ENCODE measurements at regions not wholly inside any gene's neighbourhood (a gene's known extent, or its start where the extent isn't known, plus 50 kb on each side); places are given as distances from the start of the nearest gene placed in this dataset.

DNA sequence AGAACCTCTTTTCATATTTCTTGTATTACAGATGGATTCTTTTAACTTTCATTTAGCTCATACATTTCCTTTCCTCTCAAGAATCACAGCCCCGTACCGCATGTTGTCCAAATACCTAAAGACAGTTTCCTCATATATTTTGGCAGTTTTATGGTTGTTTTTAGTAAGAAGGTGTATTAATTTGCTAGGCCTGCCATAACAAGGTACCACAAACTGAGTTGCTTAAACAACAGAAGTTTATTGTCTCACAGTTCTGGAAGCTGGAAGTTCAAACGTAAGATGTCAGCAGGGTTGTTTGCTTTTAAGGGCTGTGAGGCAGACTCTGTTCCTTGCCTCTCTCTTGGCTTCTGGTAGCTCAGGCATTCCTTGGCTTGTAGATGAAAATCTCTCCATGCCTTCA lies 343.2 kb upstream of the TNP1 start (continued):
- TF ChIP-seq, protein P1, sequence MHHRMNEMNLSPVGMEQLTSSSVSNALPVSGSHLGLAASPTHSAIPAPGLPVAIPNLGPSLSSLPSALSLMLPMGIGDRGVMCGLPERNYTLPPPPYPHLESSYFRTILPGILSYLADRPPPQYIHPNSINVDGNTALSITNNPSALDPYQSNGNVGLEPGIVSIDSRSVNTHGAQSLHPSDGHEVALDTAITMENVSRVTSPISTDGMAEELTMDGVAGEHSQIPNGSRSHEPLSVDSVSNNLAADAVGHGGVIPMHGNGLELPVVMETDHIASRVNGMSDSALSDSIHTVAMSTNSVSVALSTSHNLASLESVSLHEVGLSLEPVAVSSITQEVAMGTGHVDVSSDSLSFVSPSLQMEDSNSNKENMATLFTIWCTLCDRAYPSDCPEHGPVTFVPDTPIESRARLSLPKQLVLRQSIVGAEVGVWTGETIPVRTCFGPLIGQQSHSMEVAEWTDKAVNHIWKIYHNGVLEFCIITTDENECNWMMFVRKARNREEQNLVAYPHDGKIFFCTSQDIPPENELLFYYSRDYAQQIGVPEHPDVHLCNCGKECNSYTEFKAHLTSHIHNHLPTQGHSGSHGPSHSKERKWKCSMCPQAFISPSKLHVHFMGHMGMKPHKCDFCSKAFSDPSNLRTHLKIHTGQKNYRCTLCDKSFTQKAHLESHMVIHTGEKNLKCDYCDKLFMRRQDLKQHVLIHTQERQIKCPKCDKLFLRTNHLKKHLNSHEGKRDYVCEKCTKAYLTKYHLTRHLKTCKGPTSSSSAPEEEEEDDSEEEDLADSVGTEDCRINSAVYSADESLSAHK (CRISPR knock-in tag; IDR thresholded peaks at IDR 0.05; ENCODE audit: borderline replicate concordance), result no peak

DNA sequence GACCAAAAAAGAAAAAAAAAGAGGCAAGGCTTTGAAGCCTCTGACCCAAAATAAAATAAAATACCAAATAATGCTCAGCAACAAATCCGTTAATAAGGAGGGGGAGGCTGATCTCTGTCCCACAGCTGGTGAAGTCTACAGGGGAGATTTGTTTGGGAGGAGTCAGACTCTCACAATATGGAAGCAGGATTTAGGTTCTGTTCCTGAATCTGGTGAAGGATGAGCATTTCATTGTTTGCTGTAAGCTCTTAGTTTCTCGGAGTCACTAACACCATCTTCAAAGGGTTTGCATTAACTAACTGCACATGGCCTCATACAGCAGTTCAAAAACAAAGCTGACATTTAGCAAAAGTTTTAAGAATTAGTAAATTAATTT lies 339.4 kb upstream of the TNP1 start:
- Histone ChIP-seq H2AFZ (ENCODE audit: low read length) (no peak overlapping the region), H3K79me2 (ENCODE audit: insufficient read depth, low read length) (no peaks in the 10 kb centered on the region), H3K9me3 (ENCODE audit: low read length) (0 out of 2 replicates have a peak, but pooled peaks cover 4% of the 10 kb centered on the region), H3K27me3 (ENCODE audit: control insufficient read depth in 1 of 2, insufficient read depth in 2 of 2, low read length in 2 of 2) (no peaks in the 10 kb centered on the region), H3K4me2 (ENCODE audit: low read depth, low read length) (no peak overlapping the region), H3K27ac (ENCODE audit: extremely low read length, insufficient read depth, low read length) (no peak overlapping the region), H3K4me3 (replicated peaks in 1 of 3; ENCODE audit: insufficient read depth in 1 of 3, low read depth in 2 of 3, low read length in 3 of 3) (no peak overlapping the region), H3K36me3 (replicated peaks in 1 of 2; ENCODE audit: control insufficient read depth in 1 of 2, insufficient read depth in 2 of 2, low read length in 2 of 2) (no peaks in the 10 kb centered on the region), H3K9ac (ENCODE audit: insufficient read depth, low read depth, low read length) (no peak overlapping the region), H3K4me1 (ENCODE audit: insufficient read depth, low read length) (no peaks in the 10 kb centered on the region), H4K20me1 (ENCODE audit: insufficient read depth, low read length) (no peaks in the 10 kb centered on the region)
- in situ Hi-C loops (cut with HindIII; ENCODE audit: extremely low pct_ligation_motif_present, low pct_unique_long_range_greater_than_20kb) (no loop called here), intact Hi-C loops (cut with micrococcal nuclease; ENCODE audit: unreplicated experiment) (no loop called here)
- DNase-seq (ENCODE audit: low spot score) (no peak), FAIRE-seq (no peak), ATAC-seq (no peak)
- CTCF ChIA-PET (ENCODE audit: low intra/inter-chr PET ratio, low total read pairs), result no interaction called here
- POLR2A ChIA-PET, result no interaction called here
- whole genome bisulfite sequencing (ENCODE audit: low lambda C conversion rate), result 1% methylated on average over 2 of the region's 2 CpGs
- TF ChIP-seq, protein P2, sequence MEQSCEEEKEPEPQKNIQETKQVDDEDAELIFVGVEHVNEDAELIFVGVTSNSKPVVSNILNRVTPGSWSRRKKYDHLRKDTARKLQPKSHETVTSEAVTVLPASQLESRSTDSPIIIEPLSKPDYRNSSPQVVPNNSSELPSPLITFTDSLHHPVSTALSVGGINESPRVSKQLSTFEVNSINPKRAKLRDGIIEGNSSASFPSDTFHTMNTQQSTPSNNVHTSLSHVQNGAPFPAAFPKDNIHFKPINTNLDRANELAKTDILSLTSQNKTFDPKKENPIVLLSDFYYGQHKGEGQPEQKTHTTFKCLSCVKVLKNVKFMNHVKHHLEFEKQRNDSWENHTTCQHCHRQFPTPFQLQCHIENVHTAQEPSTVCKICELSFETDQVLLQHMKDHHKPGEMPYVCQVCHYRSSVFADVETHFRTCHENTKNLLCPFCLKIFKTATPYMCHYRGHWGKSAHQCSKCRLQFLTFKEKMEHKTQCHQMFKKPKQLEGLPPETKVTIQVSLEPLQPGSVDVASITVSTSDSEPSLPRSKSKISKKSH (CRISPR knock-in tag; IDR thresholded peaks at IDR 0.05; ENCODE audit: borderline replicate concordance), result no peak
- TF ChIP-seq, protein P3, sequence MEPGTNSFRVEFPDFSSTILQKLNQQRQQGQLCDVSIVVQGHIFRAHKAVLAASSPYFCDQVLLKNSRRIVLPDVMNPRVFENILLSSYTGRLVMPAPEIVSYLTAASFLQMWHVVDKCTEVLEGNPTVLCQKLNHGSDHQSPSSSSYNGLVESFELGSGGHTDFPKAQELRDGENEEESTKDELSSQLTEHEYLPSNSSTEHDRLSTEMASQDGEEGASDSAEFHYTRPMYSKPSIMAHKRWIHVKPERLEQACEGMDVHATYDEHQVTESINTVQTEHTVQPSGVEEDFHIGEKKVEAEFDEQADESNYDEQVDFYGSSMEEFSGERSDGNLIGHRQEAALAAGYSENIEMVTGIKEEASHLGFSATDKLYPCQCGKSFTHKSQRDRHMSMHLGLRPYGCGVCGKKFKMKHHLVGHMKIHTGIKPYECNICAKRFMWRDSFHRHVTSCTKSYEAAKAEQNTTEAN (CRISPR knock-in tag; conservative IDR thresholded peaks at IDR 0.05), result no peak
- TF ChIP-seq ZNF597 (CRISPR knock-in tag; IDR thresholded peaks at IDR 0.05) (no peak), ZNF431 (CRISPR knock-in tag; IDR thresholded peaks at IDR 0.05; ENCODE audit: borderline replicate concordance, low read depth) (no peak), ZMYM3 (CRISPR knock-in tag; IDR thresholded peaks at IDR 0.05) (no peak), NFKBIZ (CRISPR knock-in tag; IDR thresholded peaks at IDR 0.05) (no peak), FOXJ3 (CRISPR knock-in tag; IDR thresholded peaks at IDR 0.05; ENCODE audit: borderline replicate concordance) (no peak), FLYWCH1 (CRISPR knock-in tag; IDR thresholded peaks at IDR 0.05) (no peak)
- TF ChIP-seq, protein P4, sequence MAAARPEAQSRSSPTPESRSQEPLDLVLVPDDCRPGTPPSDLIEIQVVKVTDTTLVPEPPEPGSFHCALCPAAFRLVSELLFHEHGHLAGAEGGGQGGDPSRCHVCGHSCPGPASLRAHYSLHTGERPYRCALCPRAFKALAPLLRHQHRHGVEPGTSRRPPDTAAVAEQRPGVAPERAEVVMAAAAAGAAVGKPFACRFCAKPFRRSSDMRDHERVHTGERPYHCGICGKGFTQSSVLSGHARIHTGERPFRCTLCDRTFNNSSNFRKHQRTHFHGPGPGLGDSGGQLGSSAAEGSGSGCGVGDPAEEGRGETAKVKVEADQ (CRISPR knock-in tag; IDR thresholded peaks at IDR 0.05; ENCODE audit: borderline replicate concordance), result no peak
- TF ChIP-seq, protein P5, sequence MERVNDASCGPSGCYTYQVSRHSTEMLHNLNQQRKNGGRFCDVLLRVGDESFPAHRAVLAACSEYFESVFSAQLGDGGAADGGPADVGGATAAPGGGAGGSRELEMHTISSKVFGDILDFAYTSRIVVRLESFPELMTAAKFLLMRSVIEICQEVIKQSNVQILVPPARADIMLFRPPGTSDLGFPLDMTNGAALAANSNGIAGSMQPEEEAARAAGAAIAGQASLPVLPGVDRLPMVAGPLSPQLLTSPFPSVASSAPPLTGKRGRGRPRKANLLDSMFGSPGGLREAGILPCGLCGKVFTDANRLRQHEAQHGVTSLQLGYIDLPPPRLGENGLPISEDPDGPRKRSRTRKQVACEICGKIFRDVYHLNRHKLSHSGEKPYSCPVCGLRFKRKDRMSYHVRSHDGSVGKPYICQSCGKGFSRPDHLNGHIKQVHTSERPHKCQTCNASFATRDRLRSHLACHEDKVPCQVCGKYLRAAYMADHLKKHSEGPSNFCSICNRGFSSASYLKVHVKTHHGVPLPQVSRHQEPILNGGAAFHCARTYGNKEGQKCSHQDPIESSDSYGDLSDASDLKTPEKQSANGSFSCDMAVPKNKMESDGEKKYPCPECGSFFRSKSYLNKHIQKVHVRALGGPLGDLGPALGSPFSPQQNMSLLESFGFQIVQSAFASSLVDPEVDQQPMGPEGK (CRISPR knock-in tag; IDR thresholded peaks at IDR 0.05), result no peak
- no TSS peak for BruUV-seq (replicated peaks)
